HAP-1 (cell line): ENCODE measurements at regions not wholly inside any gene's neighbourhood (a gene's known extent, or its start where the extent isn't known, plus 50 kb on each side); places are given as distances from the start of the nearest gene placed in this dataset.
"Not testable (repeated sequence)": the region's sequence is repeated elsewhere in the genome, so short reads cannot be mapped to it uniquely, and the experiment has no call there.

Experiments
- DNase-seq, 2 experiments: peaks; one replicate each; pipeline ENCODE4 v3.0.0-alpha.2; 2016 to 2020; ENCODE audit warnings: low spot score in 2 of 2
- H3K27me3 ChIP-seq: fragments of 250-450 bp; sonication (Bioruptor Pico); 2 replicates; pipeline ENCODE4 v1.5.1; 2020; ENCODE audit warnings: low read depth, mild to moderate bottlenecking, moderate library complexity
- H3K36me3 ChIP-seq: fragments of 250-450 bp; sonication (Bioruptor Pico); replicated peaks from 2 replicates; pipeline ENCODE4 v1.5.1; 2020; ENCODE audit warnings: mild to moderate bottlenecking
- H3K4me1 ChIP-seq: fragments of 250-450 bp; sonication (Bioruptor Pico); 2 replicates; pipeline ENCODE4 v1.5.1; 2020; ENCODE audit warnings: mild to moderate bottlenecking
- H3K4me3 ChIP-seq: fragments of 250-450 bp; sonication (Bioruptor Pico); 2 replicates; pipeline ENCODE4 v1.5.1; 2020; ENCODE audit warnings: mild to moderate bottlenecking, moderate library complexity
- H3K9me3 ChIP-seq: fragments of 250-450 bp; sonication (Bioruptor Pico); 2 replicates; pipeline ENCODE4 v1.5.1; 2020; ENCODE audit warnings: mild to moderate bottlenecking, moderate library complexity
- in situ Hi-C: fragments of 300-500 bp; cut with MboI; formaldehyde crosslinking; loops from 3 replicates; pipeline ENCODE4 v1.14.3; 2020; ENCODE audit warnings: low sequenced_read_pairs, inconsistent platforms, mixed read lengths

- in situ Hi-C loops: no loop called here
- Histone ChIP-seq H3K4me3 (no peak overlapping the region), H3K36me3 (no peaks in the 10 kb centered on the region), H3K9me3 (no peaks in the 10 kb centered on the region; the same call in 1 of the 2 replicates), H3K4me1 (no peaks in the 10 kb centered on the region), H3K27me3 (no peaks in the 10 kb centered on the region)
- DNase-seq: no peak
These were observed 150.5 kb upstream of the EPB41L4A start for GRCh38 chr5:112569596-112569995.

- Histone ChIP-seq H3K27me3 (no peaks in the 10 kb centered on the region), H3K4me1 (no peaks in the 10 kb centered on the region), H3K36me3 (no peaks in the 10 kb centered on the region), H3K4me3 (no peak overlapping the region), H3K9me3 (no peaks in the 10 kb centered on the region; the same call in 1 of the 2 replicates)
- in situ Hi-C loops: no loop called here
- no peak for DNase-seq
These were observed 151.8 kb upstream of the EPB41L4A start for GRCh38 chr5:112570708-112571444.

GRCh38 chr5:112573441-112573840 is 154.4 kb upstream of the EPB41L4A start:
- H3K36me3 ChIP-seq: no peaks in the 10 kb centered on the region
- DNase-seq: no peak
- no peaks in the 10 kb centered on the region for H3K4me1 ChIP-seq
- in situ Hi-C loops: no loop called here
- H3K27me3 ChIP-seq: no peaks in the 10 kb centered on the region
- no peaks in the 10 kb centered on the region; the same call in 1 of the 2 replicates for H3K9me3 ChIP-seq
- no peak overlapping the region for H3K4me3 ChIP-seq

- in situ Hi-C loops: no loop called here
- no peaks in the 10 kb centered on the region; the same call in 1 of the 2 replicates for H3K4me1 ChIP-seq
These were observed 155.5 kb upstream of the EPB41L4A start for GRCh38 chr5:112574536-112574935.

GRCh38 chr5:112576298-112576925 is 157.3 kb upstream of the EPB41L4A start:
- Histone ChIP-seq H3K9me3 (no peaks in the 10 kb centered on the region), H3K27me3 (no peaks in the 10 kb centered on the region), H3K36me3 (no peaks in the 10 kb centered on the region), H3K4me1 (no peaks in the 10 kb centered on the region; the same call in 1 of the 2 replicates), H3K4me3 (no peak overlapping the region)
- in situ Hi-C loops: no loop called here
- no peak for DNase-seq

More at GRCh38 chr5:112574536-112574935, 155.5 kb upstream of the EPB41L4A start:
- DNase-seq: no peak
- Histone ChIP-seq H3K27me3 (no peaks in the 10 kb centered on the region), H3K36me3 (no peaks in the 10 kb centered on the region), H3K4me3 (no peak overlapping the region), H3K9me3 (no peaks in the 10 kb centered on the region; the same call in 1 of the 2 replicates)

GRCh38 chr5:112579599-112580170 is 158.0 kb upstream of the APC start:
- Histone ChIP-seq H3K36me3 (no peaks in the 10 kb centered on the region), H3K9me3 (no peaks in the 10 kb centered on the region), H3K4me3 (no peak overlapping the region), H3K27me3 (no peaks in the 10 kb centered on the region), H3K4me1 (no peaks in the 10 kb centered on the region; the same call in 1 of the 2 replicates)
- in situ Hi-C loops: no loop called here
- peak in 1 of 2 experiments; percentile 60 for DNase-seq

GRCh38 chr5:112581811-112582320 is 155.8 kb upstream of the APC start:
- Histone ChIP-seq H3K4me1 (no peaks in the 10 kb centered on the region; the same call in 1 of the 2 replicates), H3K36me3 (no peaks in the 10 kb centered on the region), H3K4me3 (no peak overlapping the region), H3K27me3 (no peaks in the 10 kb centered on the region), H3K9me3 (no peaks in the 10 kb centered on the region)
- in situ Hi-C loops: no loop called here
- no peak for DNase-seq

- no peak for DNase-seq
- Histone ChIP-seq H3K4me3 (no peak overlapping the region), H3K36me3 (no peaks in the 10 kb centered on the region), H3K9me3 (no peaks in the 10 kb centered on the region), H3K27me3 (no peaks in the 10 kb centered on the region), H3K4me1 (no peaks in the 10 kb centered on the region; the same call in 1 of the 2 replicates)
- in situ Hi-C loops: no loop called here
These were observed 154.5 kb upstream of the APC start for GRCh38 chr5:112583166-112583565.

- no peaks in the 10 kb centered on the region; the same call in 1 of the 2 replicates for H3K4me1 ChIP-seq
- H3K36me3 ChIP-seq: no peaks in the 10 kb centered on the region
- H3K4me3 ChIP-seq: no peak overlapping the region
- H3K27me3 ChIP-seq: 0 out of 2 replicates have a peak, but pooled peaks cover 3% of the 10 kb centered on the region
- in situ Hi-C loops: no loop called here
- H3K9me3 ChIP-seq: no peaks in the 10 kb centered on the region
- no peak for DNase-seq
These were observed 152.9 kb upstream of the APC start for GRCh38 chr5:112584781-112585180.

GRCh38 chr5:112586596-112587062 is 151.1 kb upstream of the APC start:
- peak in 1 of 2 experiments; percentile 13 for DNase-seq
- H3K4me1 ChIP-seq: no peaks in the 10 kb centered on the region
- in situ Hi-C loops: no loop called here
- no peaks in the 10 kb centered on the region for H3K36me3 ChIP-seq
- 0 out of 2 replicates have a peak, but pooled peaks cover 4% of the 10 kb centered on the region for H3K27me3 ChIP-seq
- H3K9me3 ChIP-seq: no peaks in the 10 kb centered on the region
- H3K4me3 ChIP-seq: no peak overlapping the region

- H3K27me3 ChIP-seq, in situ Hi-C loops, H3K4me3 ChIP-seq, H3K36me3 ChIP-seq, DNase-seq, H3K4me1 ChIP-seq, H3K9me3 ChIP-seq: not testable (repeated sequence)
These were observed 146.8 kb upstream of the APC start for GRCh38 chr5:112590858-112591257.

- H3K4me1 ChIP-seq: no peaks in the 10 kb centered on the region
- no peaks in the 10 kb centered on the region for H3K9me3 ChIP-seq
- H3K36me3 ChIP-seq: no peaks in the 10 kb centered on the region
- DNase-seq: no peak
- peaks cover 21% of the 10 kb centered on the region; the same call in 1 of the 2 replicates for H3K27me3 ChIP-seq
- in situ Hi-C loops: no loop called here
- no peak overlapping the region for H3K4me3 ChIP-seq
These were observed 143.4 kb upstream of the APC start for GRCh38 chr5:112594095-112594850.

GRCh38 chr5:112594941-112595340 is 142.7 kb upstream of the APC start:
- peaks cover 18% of the 10 kb centered on the region; the same call in 1 of the 2 replicates for H3K27me3 ChIP-seq
- DNase-seq: no peak
- no peaks in the 10 kb centered on the region for H3K4me1 ChIP-seq
- H3K9me3 ChIP-seq: no peaks in the 10 kb centered on the region
- no peaks in the 10 kb centered on the region for H3K36me3 ChIP-seq
- in situ Hi-C loops: no loop called here
- no peak overlapping the region for H3K4me3 ChIP-seq
